ENCODE measurements at regions not wholly inside any gene's neighbourhood (a gene's known extent, or its start where the extent isn't known, plus 50 kb on each side); places are given as distances from the start of the nearest gene placed in this dataset.

DNA sequence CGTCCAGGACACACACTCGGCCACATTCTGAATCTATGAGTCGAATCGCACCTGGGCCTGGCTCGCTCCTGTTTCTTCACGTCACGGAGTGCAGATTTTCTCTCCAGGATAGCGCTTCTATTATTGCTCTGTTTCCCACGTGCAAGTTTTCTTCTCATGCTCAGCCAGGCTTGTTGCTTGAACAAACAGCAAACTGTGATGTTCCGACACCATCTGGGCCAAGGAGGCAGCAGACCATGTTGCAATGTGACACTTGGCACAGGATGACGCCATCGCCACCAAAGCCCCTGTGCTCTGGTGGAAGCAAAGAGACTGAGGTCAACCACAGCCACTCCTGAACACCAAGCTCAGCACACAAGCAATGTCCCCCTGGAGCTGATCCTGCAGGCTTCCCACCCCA, 507.1 kb upstream of the ADARB2 start:
- H3K9me3 ChIP-seq (ENCODE audit: low read length): no peaks in the 10 kb centered on the region
- H3K27me3 ChIP-seq (ENCODE audit: low read length): no peaks in the 10 kb centered on the region
- H4K20me1 ChIP-seq (ENCODE audit: low read length): no peaks in the 10 kb centered on the region
- H2AFZ ChIP-seq (ENCODE audit: low read length): no peak overlapping the region
- ATAC-seq: no peak
- no peak overlapping the region for H3K4me2 ChIP-seq (ENCODE audit: low read length)
- DNase-seq: no peak
- no peak overlapping the region for H3K27ac ChIP-seq (ENCODE audit: low read length)
- H3F3A ChIP-seq (ENCODE audit: low read length, unreplicated experiment): no peaks in the 10 kb centered on the region
- CTCF ChIA-PET: no interaction called here
- intact Hi-C loops (cut with micrococcal nuclease): no loop called here
- H3K36me3 ChIP-seq (ENCODE audit: low read depth, low read length): no peaks in the 10 kb centered on the region
- BruUV-seq (replicated peaks): no TSS peak
- POLR2A ChIA-PET (ENCODE audit: unreplicated experiment): no interaction called here
- no peak overlapping the region for H3K4me3 ChIP-seq (ENCODE audit: low read length)
- H3K79me2 ChIP-seq (ENCODE audit: low read length): no peaks in the 10 kb centered on the region
- no peaks in the 10 kb centered on the region for H3K9me2 ChIP-seq (replicated peaks; ENCODE audit: low read length)
- no peaks in the 10 kb centered on the region for H3K4me1 ChIP-seq (ENCODE audit: insufficient read depth, low read length)
- no peak overlapping the region for H3K9ac ChIP-seq (ENCODE audit: low read length)
- TF ChIP-seq, protein P1, sequence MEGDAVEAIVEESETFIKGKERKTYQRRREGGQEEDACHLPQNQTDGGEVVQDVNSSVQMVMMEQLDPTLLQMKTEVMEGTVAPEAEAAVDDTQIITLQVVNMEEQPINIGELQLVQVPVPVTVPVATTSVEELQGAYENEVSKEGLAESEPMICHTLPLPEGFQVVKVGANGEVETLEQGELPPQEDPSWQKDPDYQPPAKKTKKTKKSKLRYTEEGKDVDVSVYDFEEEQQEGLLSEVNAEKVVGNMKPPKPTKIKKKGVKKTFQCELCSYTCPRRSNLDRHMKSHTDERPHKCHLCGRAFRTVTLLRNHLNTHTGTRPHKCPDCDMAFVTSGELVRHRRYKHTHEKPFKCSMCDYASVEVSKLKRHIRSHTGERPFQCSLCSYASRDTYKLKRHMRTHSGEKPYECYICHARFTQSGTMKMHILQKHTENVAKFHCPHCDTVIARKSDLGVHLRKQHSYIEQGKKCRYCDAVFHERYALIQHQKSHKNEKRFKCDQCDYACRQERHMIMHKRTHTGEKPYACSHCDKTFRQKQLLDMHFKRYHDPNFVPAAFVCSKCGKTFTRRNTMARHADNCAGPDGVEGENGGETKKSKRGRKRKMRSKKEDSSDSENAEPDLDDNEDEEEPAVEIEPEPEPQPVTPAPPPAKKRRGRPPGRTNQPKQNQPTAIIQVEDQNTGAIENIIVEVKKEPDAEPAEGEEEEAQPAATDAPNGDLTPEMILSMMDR (conservative IDR thresholded peaks at IDR 0.05; ENCODE audit: low read depth, low read length): no peak
- TF ChIP-seq EZH2 (IDR thresholded peaks at IDR 0.05; ENCODE audit: low read length, unreplicated experiment) (no peak), EZH2phosphoT487 (IDR thresholded peaks at IDR 0.05; ENCODE audit: borderline replicate concordance, low read length) (no peak)

- no peak overlapping the region for H3K27ac ChIP-seq (ENCODE audit: low read length)
- no peaks in the 10 kb centered on the region for H3K9me3 ChIP-seq (ENCODE audit: low read length)
- ChIA-PET POLR2A (ENCODE audit: unreplicated experiment) (no interaction called here), CTCF (no interaction called here)
- no peaks in the 10 kb centered on the region for H3K36me3 ChIP-seq (ENCODE audit: low read depth, low read length)
- H3K4me3 ChIP-seq (ENCODE audit: low read length): no peak overlapping the region
- H3K79me2 ChIP-seq (ENCODE audit: low read length): no peaks in the 10 kb centered on the region
- no peak overlapping the region for H2AFZ ChIP-seq (ENCODE audit: low read length)
- intact Hi-C loops (cut with micrococcal nuclease): no loop called here
- no peaks in the 10 kb centered on the region for H3K9me2 ChIP-seq (replicated peaks; ENCODE audit: low read length)
- H3K9ac ChIP-seq (ENCODE audit: low read length): no peak overlapping the region
- H4K20me1 ChIP-seq (ENCODE audit: low read length): no peaks in the 10 kb centered on the region
- BruUV-seq (replicated peaks): no TSS peak
- no peaks in the 10 kb centered on the region for H3K27me3 ChIP-seq (ENCODE audit: low read length)
- H3K4me2 ChIP-seq (ENCODE audit: low read length): no peak overlapping the region
- TF ChIP-seq EZH2phosphoT487 (IDR thresholded peaks at IDR 0.05; ENCODE audit: borderline replicate concordance, low read length): no peak
- TF ChIP-seq, protein P1 (conservative IDR thresholded peaks at IDR 0.05; ENCODE audit: low read depth, low read length): no peak
- TF ChIP-seq EZH2 (IDR thresholded peaks at IDR 0.05; ENCODE audit: low read length, unreplicated experiment): no peak
- no peaks in the 10 kb centered on the region for H3K4me1 ChIP-seq (ENCODE audit: insufficient read depth, low read length)
- ATAC-seq: no peak
- H3F3A ChIP-seq (ENCODE audit: low read length, unreplicated experiment): no peaks in the 10 kb centered on the region
- no peak for DNase-seq
Measured at GRCh38 chr10:2236876-2237275, 499.6 kb upstream of the ADARB2 start.

- POLR2A ChIA-PET (ENCODE audit: unreplicated experiment): no interaction called here
- Histone ChIP-seq H3K4me1 (ENCODE audit: insufficient read depth, low read length) (no peaks in the 10 kb centered on the region), H3K27me3 (ENCODE audit: low read length) (no peaks in the 10 kb centered on the region), H2AFZ (ENCODE audit: low read length) (no peak overlapping the region), H3K9ac (ENCODE audit: low read length) (no peak overlapping the region), H3K79me2 (ENCODE audit: low read length) (no peaks in the 10 kb centered on the region), H3K4me3 (ENCODE audit: low read length) (no peak overlapping the region), H3K9me3 (ENCODE audit: low read length) (no peaks in the 10 kb centered on the region), H3K4me2 (ENCODE audit: low read length) (no peak overlapping the region), H3F3A (ENCODE audit: low read length, unreplicated experiment) (no peaks in the 10 kb centered on the region), H3K36me3 (ENCODE audit: low read depth, low read length) (no peaks in the 10 kb centered on the region), H3K27ac (ENCODE audit: low read length) (no peak overlapping the region), H3K9me2 (replicated peaks; ENCODE audit: low read length) (no peaks in the 10 kb centered on the region), H4K20me1 (ENCODE audit: low read length) (no peaks in the 10 kb centered on the region)
- no peak for ATAC-seq
- CTCF ChIA-PET: no interaction called here
- BruUV-seq (replicated peaks): no TSS peak
- no peak for DNase-seq
- TF ChIP-seq, protein P1 (conservative IDR thresholded peaks at IDR 0.05; ENCODE audit: low read depth, low read length): no peak
- no peak for TF ChIP-seq EZH2 (IDR thresholded peaks at IDR 0.05; ENCODE audit: low read length, unreplicated experiment)
- TF ChIP-seq EZH2phosphoT487 (IDR thresholded peaks at IDR 0.05; ENCODE audit: borderline replicate concordance, low read length): no peak
- intact Hi-C loops (cut with micrococcal nuclease): no loop called here
Measured at GRCh38 chr10:2232479-2232878, 495.2 kb upstream of the ADARB2 start.

Data from PC-3 (cell line).